H9 (cell line): ENCODE measurements at regions not wholly inside any gene's neighbourhood (a gene's known extent, or its start where the extent isn't known, plus 50 kb on each side); places are given as distances from the start of the nearest gene placed in this dataset.

Experiments used
- DNase-seq: peaks from one replicate; pipeline ENCODE4 v3.0.0-alpha.2; 2017
- H2AFZ ChIP-seq: one replicate; pipeline ENCODE4 v1.6.1; 2013; ENCODE audit warnings: mild to moderate bottlenecking, low read length, control low read depth, moderate library complexity
- H2AK5ac ChIP-seq: 2 replicates; pipeline ENCODE4 v1.6.1; 2013; ENCODE audit warnings: low read length, control low read depth, mixed read lengths; ENCODE audit not compliant: insufficient read length
- H2BK120ac ChIP-seq: one replicate; pipeline ENCODE4 v1.6.1; 2013; ENCODE audit warnings: low read depth, mild to moderate bottlenecking, low read length, control low read depth, inconsistent platforms; ENCODE audit not compliant: poor library complexity, severe bottlenecking
- H2BK12ac ChIP-seq: 2 replicates; pipeline ENCODE4 v1.6.1; 2013; ENCODE audit warnings: low read length, control low read depth, mixed read lengths, low read depth; ENCODE audit not compliant: insufficient read length
- H2BK15ac ChIP-seq: 2 replicates; pipeline ENCODE4 v1.6.1; 2013; ENCODE audit warnings: low read depth, low read length, control low read depth
- H2BK20ac ChIP-seq: one replicate; pipeline ENCODE4 v1.6.1; 2013; ENCODE audit warnings: low read depth, mild to moderate bottlenecking, low read length, control low read depth, inconsistent platforms; ENCODE audit not compliant: poor library complexity, severe bottlenecking
- H2BK5ac ChIP-seq: 2 replicates; pipeline ENCODE4 v1.6.1; 2013; ENCODE audit warnings: low read length, control low read depth, mixed read lengths; ENCODE audit not compliant: insufficient read length
- H3K14ac ChIP-seq: 2 replicates; pipeline ENCODE4 v1.6.1; 2013; ENCODE audit warnings: low read length, control low read depth; ENCODE audit not compliant: insufficient read depth
- H3K18ac ChIP-seq: 2 replicates; pipeline ENCODE4 v1.6.1; 2013; ENCODE audit warnings: low read depth, mild to moderate bottlenecking, mixed read lengths, low read length, control low read depth; ENCODE audit not compliant: insufficient read length
- H3K23ac ChIP-seq: 2 replicates; pipeline ENCODE4 v1.6.1; 2013; ENCODE audit warnings: low read length, control low read depth, mixed read lengths, low read depth; ENCODE audit not compliant: insufficient read length
- H3K23me2 ChIP-seq: 2 replicates; pipeline ENCODE4 v1.6.1; 2013; ENCODE audit warnings: low read depth, mild to moderate bottlenecking, mixed read lengths, low read length, control low read depth; ENCODE audit not compliant: insufficient read length, poor library complexity, severe bottlenecking
- H3K27ac ChIP-seq: 2 replicates; pipeline ENCODE4 v1.5.1; 2013; ENCODE audit warnings: low read length, control low read depth, mixed read lengths, low read depth; ENCODE audit not compliant: insufficient read length
- H3K27me3 ChIP-seq: 2 replicates; pipeline ENCODE4 v1.6.1; 2013; ENCODE audit warnings: low read length, control low read depth, inconsistent platforms; ENCODE audit not compliant: insufficient read depth
- H3K4ac ChIP-seq: 2 replicates; pipeline ENCODE4 v1.6.1; 2013; ENCODE audit warnings: low read depth, mild to moderate bottlenecking, control low read depth, inconsistent platforms, low read length, moderate library complexity
- H3K4me1 ChIP-seq: 2 replicates; pipeline ENCODE4 v1.6.1; 2013; ENCODE audit warnings: low read length, control low read depth, inconsistent platforms; ENCODE audit not compliant: insufficient read depth
- H3K4me2 ChIP-seq: 2 replicates; pipeline ENCODE4 v1.6.1; 2013; ENCODE audit warnings: low read length, control low read depth, mixed read lengths; ENCODE audit not compliant: insufficient read length, insufficient read depth
- H3K56ac ChIP-seq: 2 replicates; pipeline ENCODE4 v1.6.1; 2013; ENCODE audit warnings: low read depth, mild to moderate bottlenecking, mixed read lengths, low read length, control low read depth; ENCODE audit not compliant: insufficient read length
- H3K79me1 ChIP-seq: 2 replicates; pipeline ENCODE4 v1.6.1; 2013; ENCODE audit warnings: low read depth, mild to moderate bottlenecking, moderate library complexity, low read length, control low read depth, inconsistent platforms; ENCODE audit not compliant: insufficient read depth, poor library complexity, severe bottlenecking
- H3K79me2 ChIP-seq: 2 replicates; pipeline ENCODE4 v1.6.1; 2013; ENCODE audit warnings: low read length, control low read depth, inconsistent platforms; ENCODE audit not compliant: insufficient read depth
- H3K9ac ChIP-seq: 2 replicates; pipeline ENCODE4 v1.6.1; 2013; ENCODE audit warnings: low read length, control low read depth, mixed read lengths; ENCODE audit not compliant: insufficient read length; ENCODE audit errors: extremely low read depth
- H3K9me3 ChIP-seq: one replicate; pipeline ENCODE4 v1.6.1; 2013; ENCODE audit warnings: low read depth, low read length, inconsistent platforms; ENCODE audit not compliant: control insufficient read depth
- H3T11ph ChIP-seq: one replicate; pipeline ENCODE4 v1.6.1; 2013; ENCODE audit warnings: mild to moderate bottlenecking, low read length, control low read depth, inconsistent platforms
- H4K20me1 ChIP-seq: one replicate; pipeline ENCODE4 v1.6.1; 2013; ENCODE audit not compliant: control insufficient read depth, insufficient read length, insufficient read depth
- H4K5ac ChIP-seq: 2 replicates; pipeline ENCODE4 v1.6.1; 2013; ENCODE audit warnings: low read depth, mild to moderate bottlenecking, mixed read lengths, low read length, control low read depth; ENCODE audit not compliant: insufficient read length
- H4K8ac ChIP-seq: replicated peaks from 2 replicates; pipeline ENCODE4 v1.6.1; 2013; ENCODE audit warnings: low read length, control low read depth, mixed read lengths, low read depth; ENCODE audit not compliant: insufficient read length
- H4K91ac ChIP-seq: 2 replicates; pipeline ENCODE4 v1.6.1; 2013; ENCODE audit warnings: low read depth, mild to moderate bottlenecking, moderate library complexity, mixed read lengths, low read length, control low read depth; ENCODE audit not compliant: insufficient read length
- H3K27ac Mint-ChIP-seq, 3 experiments: 2 replicates in 2 of 3; 3 replicates in 1 of 3; pipeline ENCODE4 v1.8.0; 2020 to 2021; ENCODE audit warnings: mixed read lengths in 3 of 3, mild to moderate bottlenecking in 1 of 3, moderate library complexity in 1 of 3
- H3K27me3 Mint-ChIP-seq: 2 replicates; pipeline ENCODE4 v1.8.0; 2021; ENCODE audit warnings: low read depth, mild to moderate bottlenecking, moderate library complexity, mixed read lengths
- H3K36me3 Mint-ChIP-seq, 3 experiments: 2 replicates in 2 of 3; 3 replicates in 1 of 3; pipeline ENCODE4 v1.8.0; 2020 to 2021; ENCODE audit warnings: low read depth in 3 of 3, mixed read lengths in 3 of 3; ENCODE audit not compliant: insufficient read depth in 1 of 3
- H3K4me1 Mint-ChIP-seq, 2 experiments: 2 replicates each; pipeline ENCODE4 v1.8.0; 2020; ENCODE audit warnings: mixed read lengths in 2 of 2
- H3K4me3 Mint-ChIP-seq, 2 experiments: 2 replicates in 1 of 2; 3 replicates in 1 of 2; pipeline ENCODE4 v1.8.0; 2020 to 2021; ENCODE audit warnings: mild to moderate bottlenecking in 2 of 2, mixed read lengths in 2 of 2, moderate library complexity in 1 of 2
- H3K9me3 Mint-ChIP-seq, 2 experiments: 2 replicates in 1 of 2; 3 replicates in 1 of 2; pipeline ENCODE4 v1.8.0; 2020; ENCODE audit warnings: mild to moderate bottlenecking in 2 of 2, mixed read lengths in 2 of 2, moderate library complexity in 1 of 2
- CTCF ChIP-seq: fragments of 200-600 bp; sonication (generic); conservative IDR thresholded peaks from 3 replicates; pipeline ENCODE4 v1.8.0; 2021; ENCODE audit warnings: antibody characterized with exemption, mild to moderate bottlenecking
- WGBS: extraction: QIAGEN DNeasy Blood & Tissue Kit; methylation state at CpG from one replicate; pipeline ENCODE4 v1.1.7; 2013; ENCODE audit warnings: missing lambda C conversion rate, low lambda C conversion rate, mixed read lengths; ENCODE audit not compliant: insufficient read length; ENCODE audit errors: extremely low coverage; 5-methylcytosine and 5-hydroxymethylcytosine counted together

GRCh38 chr10:78879621-78880020, 189.1 kb upstream of the ZMIZ1 start:
- Mint-ChIP-seq H3K27ac (no peak overlapping the region), H3K36me3 (peaks cover 0 to 4% (median 0%) of the 10 kb centered on the region in 3 experiments; a peak in 1 of 7 replicates), H3K4me1 (peaks cover 19 to 21% of the 10 kb centered on the region in 2 experiments), H3K4me3 (no peak overlapping the region), H3K27me3 (peaks cover 39% of the 10 kb centered on the region), H3K9me3 (peaks cover 0 to 7% of the 10 kb centered on the region in 2 experiments; a peak in 2 of 5 replicates)
- Histone ChIP-seq H2AFZ (no peak overlapping the region), H3K4me1 (peaks cover 10% of the 10 kb centered on the region; the same call in 1 of the 2 replicates), H4K8ac (no peak overlapping the region), H3K14ac (no peak overlapping the region), H3K18ac (no peak overlapping the region), H2BK15ac (no peak overlapping the region), H3K79me2 (no peaks in the 10 kb centered on the region), H3K9me3 (no peaks in the 10 kb centered on the region), H2AK5ac (no peak overlapping the region), H2BK5ac (no peak overlapping the region), H3K79me1 (no peaks in the 10 kb centered on the region), H3K56ac (no peak overlapping the region), H3T11ph (no peak overlapping the region), H2BK120ac (no peak overlapping the region), H3K27me3 (no peaks in the 10 kb centered on the region; the same call in 1 of the 2 replicates), H3K27ac (no peak overlapping the region), H4K5ac (no peak overlapping the region), H3K4ac (no peak overlapping the region), H3K9ac (no peak overlapping the region), H2BK12ac (no peak overlapping the region), H3K4me2 (no peak overlapping the region), H2BK20ac (no peak overlapping the region), H3K23ac (no peak overlapping the region), H4K20me1 (no peaks in the 10 kb centered on the region), H3K23me2 (no peaks in the 10 kb centered on the region), H4K91ac (no peak overlapping the region)
- DNase-seq = no peak
- WGBS = no CpG with 5 or more reads among the region's 3 CpGs
- TF ChIP-seq CTCF = no peak
